Muscle layer of colon (tissue), 2 donors: ENCODE measurements at regions not wholly inside any gene's neighbourhood (a gene's known extent, or its start where the extent isn't known, plus 50 kb on each side); places are given as distances from the start of the nearest gene placed in this dataset.

ENCODE experiments used
- H3K27ac ChIP-seq: one replicate; pipeline ENCODE4 v1.7.0; 2013; ENCODE audit warnings: low read depth, mild to moderate bottlenecking, low read length, moderate library complexity
- H3K27me3 ChIP-seq, 2 donors: one replicate each; pipeline ENCODE4 v1.7.0; 2013; ENCODE audit warnings: low read length in 2 of 2, mild to moderate bottlenecking in 2 of 2; ENCODE audit not compliant: insufficient read depth in 2 of 2, control insufficient read depth in 1 of 2
- H3K36me3 ChIP-seq: one replicate; pipeline ENCODE4 v1.7.0; 2013; ENCODE audit warnings: mild to moderate bottlenecking, low read length; ENCODE audit not compliant: insufficient read depth
- H3K4me1 ChIP-seq: one replicate; pipeline ENCODE4 v1.7.0; 2013; ENCODE audit warnings: mild to moderate bottlenecking, low read length; ENCODE audit not compliant: insufficient read depth
- H3K4me3 ChIP-seq, 2 donors: one replicate each; pipeline ENCODE4 v1.7.0; 2013; ENCODE audit warnings: low read length in 2 of 2, low read depth in 1 of 2, mild to moderate bottlenecking in 1 of 2, moderate library complexity in 1 of 2
- H3K9ac ChIP-seq: one replicate; pipeline ENCODE4 v1.7.0; 2013; ENCODE audit warnings: low read length
- H3K9me3 ChIP-seq: one replicate; pipeline ENCODE4 v1.7.0; 2013; ENCODE audit warnings: mild to moderate bottlenecking, low read length
- donor health status: abdominal sarcoma.
- donor health status: Adenocarcinoma of cecum.

GRCh38 chr12:127941332-127941731 lies 325.6 kb upstream of the TMEM132C start:
- Histone ChIP-seq H3K27ac (no peak overlapping the region), H3K9me3 (no peaks in the 10 kb centered on the region), H3K4me1 (no peaks in the 10 kb centered on the region), H3K27me3 (no peaks in the 10 kb centered on the region), H3K36me3 (no peaks in the 10 kb centered on the region), H3K9ac (no peak overlapping the region), H3K4me3 (no peak overlapping the region)

GRCh38 chr12:127942981-127943380 lies 324.0 kb upstream of the TMEM132C start:
- H3K4me1 ChIP-seq: no peaks in the 10 kb centered on the region
- H3K27me3 ChIP-seq: no peaks in the 10 kb centered on the region
- no peak overlapping the region for H3K9ac ChIP-seq
- no peak overlapping the region for H3K4me3 ChIP-seq
- no peaks in the 10 kb centered on the region for H3K9me3 ChIP-seq
- H3K27ac ChIP-seq: no peak overlapping the region
- H3K36me3 ChIP-seq: no peaks in the 10 kb centered on the region

DNA sequence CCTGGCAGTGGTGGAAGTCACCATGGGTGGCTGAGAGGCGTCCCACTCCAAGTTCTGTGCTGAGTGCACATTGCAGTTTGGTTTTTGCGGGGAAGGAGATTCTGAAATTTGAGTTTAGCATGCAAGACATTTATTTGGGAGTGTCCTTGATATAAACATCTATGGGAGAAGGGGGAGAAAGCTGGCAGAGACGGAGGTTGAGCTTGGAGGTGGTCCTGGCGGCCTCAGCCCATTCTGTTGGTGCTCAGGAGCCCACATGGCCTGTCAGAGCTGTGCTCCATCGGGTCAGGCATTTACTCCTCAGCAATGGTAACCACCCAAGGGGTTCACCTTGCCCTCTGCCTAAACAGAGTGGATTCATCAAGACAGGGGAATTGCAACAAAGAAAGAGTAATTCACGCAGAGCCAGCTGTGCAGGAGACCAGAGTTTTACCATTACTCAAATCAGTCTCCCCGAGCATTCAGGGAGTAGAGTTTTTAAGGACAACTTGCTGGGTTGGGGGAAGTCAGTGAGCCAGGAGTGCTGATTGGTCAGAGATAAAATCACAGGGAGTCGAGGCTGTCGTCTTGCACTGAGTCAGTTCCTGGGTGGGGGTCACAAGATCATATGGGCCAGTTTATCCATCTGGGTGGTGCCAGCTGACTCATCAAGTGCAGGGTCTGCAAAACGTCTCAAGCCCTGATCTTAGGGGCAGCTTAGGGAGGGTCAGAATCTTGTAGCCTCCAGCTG lies 323.3 kb upstream of the TMEM132C start:
- Histone ChIP-seq H3K4me3 (no peak overlapping the region), H3K27me3 (no peaks in the 10 kb centered on the region), H3K9ac (no peak overlapping the region), H3K4me1 (no peaks in the 10 kb centered on the region), H3K27ac (no peak overlapping the region), H3K36me3 (no peaks in the 10 kb centered on the region), H3K9me3 (no peaks in the 10 kb centered on the region)

DNA sequence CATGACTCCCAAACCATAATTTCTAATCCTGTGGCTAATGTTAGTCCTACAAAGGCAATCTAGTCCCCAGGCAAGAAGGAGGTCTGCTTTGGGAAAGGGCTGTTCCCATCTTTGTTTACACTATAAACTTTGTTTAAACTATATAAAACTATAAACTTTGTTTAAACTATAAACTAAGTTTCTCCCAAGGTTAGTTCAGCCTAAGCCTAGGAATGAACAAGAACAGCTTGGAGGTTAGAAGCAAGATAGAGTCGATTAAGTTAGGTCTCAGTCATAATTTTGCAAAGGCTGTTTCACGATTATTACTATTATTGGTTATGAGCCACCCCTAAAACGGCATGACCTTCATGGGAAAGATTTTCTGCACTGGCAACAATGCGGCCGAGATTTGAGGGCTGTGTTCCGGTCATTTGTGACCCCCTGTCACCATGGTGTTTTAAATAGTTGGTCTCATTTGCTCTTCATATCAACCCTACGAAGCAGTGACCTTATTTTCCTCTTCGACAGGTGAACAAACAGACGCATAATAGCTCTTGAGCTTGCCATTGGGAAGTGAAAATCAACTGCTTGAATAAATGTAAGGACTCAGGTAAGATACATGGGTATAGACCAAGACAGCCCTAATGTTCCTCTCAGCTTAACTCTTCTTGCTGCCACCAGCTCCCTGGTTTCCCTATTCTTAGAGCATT lies 322.6 kb upstream of the TMEM132C start:
- Histone ChIP-seq H3K27ac (no peak overlapping the region), H3K4me3 (no peak overlapping the region), H3K9ac (no peak overlapping the region), H3K4me1 (no peaks in the 10 kb centered on the region), H3K36me3 (no peaks in the 10 kb centered on the region), H3K9me3 (no peaks in the 10 kb centered on the region), H3K27me3 (no peaks in the 10 kb centered on the region)

- Histone ChIP-seq H3K27ac (no peak overlapping the region), H3K36me3 (no peaks in the 10 kb centered on the region), H3K9me3 (no peaks in the 10 kb centered on the region), H3K4me3 (no peak overlapping the region), H3K4me1 (no peaks in the 10 kb centered on the region), H3K27me3 (no peaks in the 10 kb centered on the region), H3K9ac (no peak overlapping the region)
These were observed 309.8 kb upstream of the TMEM132C start for GRCh38 chr12:127957001-127957660.

DNA sequence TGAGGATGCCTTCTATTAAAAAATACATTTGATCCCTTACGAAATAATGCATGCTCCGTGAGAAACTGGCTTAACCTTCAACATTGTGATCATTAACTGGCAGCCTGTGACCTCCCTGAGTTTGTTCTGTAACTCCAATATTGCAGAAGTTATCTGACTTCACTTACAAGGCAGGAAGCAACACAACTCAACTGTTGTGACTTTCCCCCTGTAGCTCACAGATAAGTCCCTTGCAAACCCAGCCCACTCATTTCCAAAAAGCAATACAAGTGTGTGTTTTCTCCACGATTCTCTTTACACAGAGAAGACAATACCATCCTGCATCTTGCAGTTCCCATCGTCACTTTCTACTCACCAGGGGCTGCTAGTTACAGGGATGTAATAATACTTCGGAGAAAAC lies 304.7 kb upstream of the TMEM132C start:
- Histone ChIP-seq H3K9me3 (no peaks in the 10 kb centered on the region), H3K27me3 (no peaks in the 10 kb centered on the region), H3K36me3 (no peaks in the 10 kb centered on the region), H3K4me3 (no peak overlapping the region), H3K9ac (no peak overlapping the region), H3K27ac (no peak overlapping the region), H3K4me1 (no peaks in the 10 kb centered on the region)

DNA sequence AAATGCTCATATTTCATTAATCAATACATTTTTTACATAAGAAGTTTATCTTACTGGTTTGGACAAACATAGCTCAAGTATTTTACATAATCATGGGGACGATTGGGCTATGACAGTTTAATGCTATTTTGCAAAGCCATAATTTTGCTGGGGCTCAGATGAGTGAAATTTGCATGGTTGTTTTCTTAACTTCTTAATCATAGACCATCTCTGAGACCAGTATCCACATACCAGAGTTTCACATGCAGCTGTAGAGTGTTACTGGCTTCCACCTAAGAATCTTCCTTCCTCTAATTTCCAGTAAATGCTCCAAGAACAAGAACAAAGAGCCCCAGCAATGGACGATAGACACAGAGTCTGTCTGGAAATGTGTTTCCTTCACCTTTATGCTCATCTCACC lies 303.0 kb upstream of the TMEM132C start:
- Histone ChIP-seq H3K9ac (no peak overlapping the region), H3K27me3 (no peaks in the 10 kb centered on the region), H3K4me1 (no peaks in the 10 kb centered on the region), H3K9me3 (no peaks in the 10 kb centered on the region), H3K27ac (no peak overlapping the region), H3K36me3 (no peaks in the 10 kb centered on the region), H3K4me3 (no peak overlapping the region)

- no peaks in the 10 kb centered on the region for H3K27me3 ChIP-seq
- H3K9ac ChIP-seq: no peak overlapping the region
- H3K4me1 ChIP-seq: no peaks in the 10 kb centered on the region
- H3K4me3 ChIP-seq: no peak overlapping the region
- no peaks in the 10 kb centered on the region for H3K9me3 ChIP-seq
- H3K36me3 ChIP-seq: no peaks in the 10 kb centered on the region
- H3K27ac ChIP-seq: no peak overlapping the region
These were observed 302.3 kb upstream of the TMEM132C start for GRCh38 chr12:127964717-127965116.

- H3K36me3 ChIP-seq: no peaks in the 10 kb centered on the region
- no peak overlapping the region for H3K4me3 ChIP-seq
- H3K9ac ChIP-seq: no peak overlapping the region
- H3K4me1 ChIP-seq: no peaks in the 10 kb centered on the region
- H3K27me3 ChIP-seq: no peaks in the 10 kb centered on the region
- H3K9me3 ChIP-seq: no peaks in the 10 kb centered on the region
- no peak overlapping the region for H3K27ac ChIP-seq
These were observed 300.6 kb upstream of the TMEM132C start for GRCh38 chr12:127966331-127966730.

DNA sequence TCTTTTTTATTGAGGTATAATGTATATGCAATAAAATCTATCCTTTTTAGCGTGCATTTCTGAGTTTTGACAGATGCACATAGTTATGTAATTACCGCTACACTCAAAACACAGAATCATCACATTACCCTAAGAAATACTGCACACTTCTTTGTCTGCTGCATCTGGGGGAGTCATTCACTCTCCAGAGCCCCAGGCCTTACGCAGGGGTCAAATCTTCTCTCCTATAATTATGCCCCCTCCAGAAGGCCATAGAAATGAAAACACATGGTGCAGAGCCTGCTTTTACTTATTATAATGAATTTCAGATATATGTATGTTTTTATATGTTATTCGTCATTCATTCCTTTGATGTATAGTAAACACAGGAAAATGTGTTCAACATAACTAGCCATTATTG lies 296.5 kb upstream of the TMEM132C start:
- H3K27ac ChIP-seq: no peak overlapping the region
- no peaks in the 10 kb centered on the region for H3K27me3 ChIP-seq
- no peaks in the 10 kb centered on the region for H3K36me3 ChIP-seq
- H3K9ac ChIP-seq: no peak overlapping the region
- H3K4me3 ChIP-seq: no peak overlapping the region
- H3K9me3 ChIP-seq: no peaks in the 10 kb centered on the region
- no peaks in the 10 kb centered on the region for H3K4me1 ChIP-seq

GRCh38 chr12:127980585-127980984 lies 286.4 kb upstream of the TMEM132C start:
- Histone ChIP-seq H3K4me3 (no peak overlapping the region), H3K4me1 (no peaks in the 10 kb centered on the region), H3K27me3 (no peaks in the 10 kb centered on the region), H3K36me3 (no peaks in the 10 kb centered on the region), H3K9me3 (peaks cover 3% of the 10 kb centered on the region), H3K9ac (no peak overlapping the region), H3K27ac (no peak overlapping the region)
